PC-9 (cell line): ENCODE measurements at regions not wholly inside any gene's neighbourhood (a gene's known extent, or its start where the extent isn't known, plus 50 kb on each side); places are given as distances from the start of the nearest gene placed in this dataset.

Experiments
- BruUV-seq: library from RNA; stranded (reverse); fragments of 400-500 nt; replicated peaks from 2 replicates; lab custom pipeline; 2021; lab: Mats Ljungman, UMichigan
- CTCF ChIA-PET: fragments of 300-600 bp; sonication (Branson Sonifier 250); formaldehyde crosslinking; loops from one replicate; lab custom pipeline; 2022; ENCODE audit warnings: antibody characterized with exemption; lab: Charles Lee
- POLR2A ChIA-PET: fragments of 300-600 bp; sonication (Branson Sonifier 250); formaldehyde crosslinking; loops from one replicate; lab custom pipeline; 2022; ENCODE audit warnings: antibody characterized with exemption; ENCODE audit not compliant: unreplicated experiment; lab: Charles Lee
- DNase-seq, 2 experiments: peaks; one replicate each; pipeline versions ENCODE4 v3.0.0 to v3.0.0-alpha.2; 2015 to 2022; ENCODE audit warnings: mixed read lengths in 1 of 2
- H2AFZ ChIP-seq: fragments of 200-600 bp; sonication (generic); 2 replicates; pipeline ENCODE4 v1.8.1; 2017; ENCODE audit warnings: antibody characterized with exemption
- H3F3A ChIP-seq: fragments of 200-600 bp; sonication (generic); 2 replicates; pipeline ENCODE4 v1.8.1; 2017; ENCODE audit warnings: antibody characterized with exemption, mild to moderate bottlenecking, low read depth; ENCODE audit not compliant: insufficient read depth
- H3K27ac ChIP-seq: fragments of 200-600 bp; sonication (generic); 2 replicates; pipeline ENCODE4 v1.6.1; 2016; ENCODE audit warnings: mixed run types
- H3K27me3 ChIP-seq: fragments of 200-600 bp; sonication (generic); 2 replicates; pipeline ENCODE4 v1.6.1; 2016; ENCODE audit warnings: low read depth, mixed run types; ENCODE audit not compliant: insufficient read depth
- H3K36me3 ChIP-seq: fragments of 200-600 bp; sonication (generic); 2 replicates; pipeline ENCODE4 v1.6.1; 2016; ENCODE audit warnings: low read depth, mixed run types
- H3K4me1 ChIP-seq: fragments of 200-600 bp; sonication (generic); replicated peaks from 2 replicates; pipeline ENCODE4 v1.6.1; 2016; ENCODE audit warnings: mixed run types; ENCODE audit not compliant: insufficient read depth
- H3K4me2 ChIP-seq: fragments of 200-600 bp; sonication (generic); 2 replicates; pipeline ENCODE4 v1.6.1; 2017; ENCODE audit warnings: mixed run types
- H3K4me3 ChIP-seq: fragments of 200-600 bp; sonication (generic); 2 replicates; pipeline ENCODE4 v1.6.1; 2016; ENCODE audit warnings: mixed run types
- H3K79me2 ChIP-seq: fragments of 200-600 bp; sonication (generic); 2 replicates; pipeline ENCODE4 v1.6.1; 2017; ENCODE audit warnings: low read depth, mixed run types
- H3K9me2 ChIP-seq: fragments of 200-600 bp; sonication (generic); 2 replicates; pipeline ENCODE4 v1.8.1; 2017; ENCODE audit warnings: mild to moderate bottlenecking; ENCODE audit not compliant: insufficient read depth
- H3K9me3 ChIP-seq: fragments of 200-600 bp; sonication (generic); 2 replicates; pipeline ENCODE4 v1.8.1; 2016; ENCODE audit warnings: low read depth; ENCODE audit not compliant: insufficient read depth
- H4K20me1 ChIP-seq: fragments of 200-600 bp; sonication (generic); 2 replicates; pipeline ENCODE4 v1.8.1; 2017; ENCODE audit not compliant: insufficient read depth
- EZH2 ChIP-seq: fragments of 200-600 bp; sonication (generic); IDR thresholded peaks from 2 replicates; pipeline ENCODE4 v1.8.0; 2017; ENCODE audit warnings: antibody characterized with exemption, low read depth
- intact Hi-C: fragments of 100-400 bp; cut with micrococcal nuclease; formaldehyde crosslinking; loops from one replicate; pipeline ENCODE4 v1.10.0; 2022; ENCODE audit not compliant: unreplicated experiment
- TF ChIP-seq, protein P1 (sequence below): fragments of 200-600 bp; sonication (generic); conservative IDR thresholded peaks from 2 replicates; pipeline ENCODE4 v1.6.1; 2017; ENCODE audit warnings: mixed run types, antibody characterized with exemption, mild to moderate bottlenecking, moderate library complexity

DNA sequence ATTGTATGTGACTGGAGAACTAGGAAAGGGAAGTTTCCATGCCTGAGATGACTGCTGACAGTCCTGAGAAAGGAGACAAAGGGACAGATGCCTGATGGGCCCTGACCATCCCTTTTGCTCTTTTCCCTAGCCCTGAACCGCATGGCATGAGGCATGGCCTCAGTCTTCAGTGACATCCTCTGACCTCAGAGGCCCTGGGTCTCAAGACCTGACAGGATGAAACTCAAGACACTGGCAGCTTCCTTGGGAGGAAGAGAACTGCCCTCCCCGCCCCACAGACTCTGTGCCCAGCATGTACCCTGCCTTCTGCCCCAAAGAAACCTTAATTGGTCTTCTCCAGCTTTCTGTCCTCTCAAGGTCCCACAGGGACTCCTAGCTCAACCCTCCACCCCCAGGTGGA lies 444.1 kb downstream of the SOX6 start:
- no peaks in the 10 kb centered on the region for H3K79me2 ChIP-seq
- H3F3A ChIP-seq = no peaks in the 10 kb centered on the region
- H3K36me3 ChIP-seq = no peaks in the 10 kb centered on the region
- intact Hi-C loops = no loop called here
- TF ChIP-seq, protein P1, sequence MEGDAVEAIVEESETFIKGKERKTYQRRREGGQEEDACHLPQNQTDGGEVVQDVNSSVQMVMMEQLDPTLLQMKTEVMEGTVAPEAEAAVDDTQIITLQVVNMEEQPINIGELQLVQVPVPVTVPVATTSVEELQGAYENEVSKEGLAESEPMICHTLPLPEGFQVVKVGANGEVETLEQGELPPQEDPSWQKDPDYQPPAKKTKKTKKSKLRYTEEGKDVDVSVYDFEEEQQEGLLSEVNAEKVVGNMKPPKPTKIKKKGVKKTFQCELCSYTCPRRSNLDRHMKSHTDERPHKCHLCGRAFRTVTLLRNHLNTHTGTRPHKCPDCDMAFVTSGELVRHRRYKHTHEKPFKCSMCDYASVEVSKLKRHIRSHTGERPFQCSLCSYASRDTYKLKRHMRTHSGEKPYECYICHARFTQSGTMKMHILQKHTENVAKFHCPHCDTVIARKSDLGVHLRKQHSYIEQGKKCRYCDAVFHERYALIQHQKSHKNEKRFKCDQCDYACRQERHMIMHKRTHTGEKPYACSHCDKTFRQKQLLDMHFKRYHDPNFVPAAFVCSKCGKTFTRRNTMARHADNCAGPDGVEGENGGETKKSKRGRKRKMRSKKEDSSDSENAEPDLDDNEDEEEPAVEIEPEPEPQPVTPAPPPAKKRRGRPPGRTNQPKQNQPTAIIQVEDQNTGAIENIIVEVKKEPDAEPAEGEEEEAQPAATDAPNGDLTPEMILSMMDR = no peak
- no peak for TF ChIP-seq EZH2
- POLR2A ChIA-PET = no interaction called here
- no peak overlapping the region for H3K4me2 ChIP-seq
- no peak overlapping the region for H3K27ac ChIP-seq
- H3K27me3 ChIP-seq = no peaks in the 10 kb centered on the region
- no peaks in the 10 kb centered on the region for H4K20me1 ChIP-seq
- no peaks in the 10 kb centered on the region for H3K9me3 ChIP-seq
- DNase-seq = no peak
- H3K4me3 ChIP-seq = no peak overlapping the region
- BruUV-seq = no TSS peak
- H3K9me2 ChIP-seq = no peaks in the 10 kb centered on the region
- no peak overlapping the region for H2AFZ ChIP-seq
- H3K4me1 ChIP-seq = no peaks in the 10 kb centered on the region
- CTCF ChIA-PET = no interaction called here

DNA sequence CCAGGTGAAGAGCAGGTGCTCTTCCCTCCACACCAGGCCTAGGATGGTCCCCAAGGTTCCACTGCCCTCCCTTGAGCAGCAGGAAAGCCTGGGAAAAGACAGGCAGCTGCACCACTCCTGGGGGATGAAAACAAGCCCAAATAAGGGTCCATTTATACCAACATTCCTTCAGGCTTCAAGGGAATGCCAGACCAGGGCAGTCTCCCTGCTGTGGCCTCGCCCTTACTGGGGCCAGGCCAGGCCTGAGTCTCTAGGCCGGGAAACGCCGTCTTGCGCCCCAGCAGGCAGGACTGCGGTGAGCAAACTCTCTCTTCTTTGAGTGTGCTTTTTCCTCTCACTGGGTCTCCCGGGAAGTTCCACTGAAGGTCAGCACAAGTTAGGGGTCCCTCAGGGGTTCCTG lies 443.5 kb downstream of the SOX6 start:
- H3K9me2 ChIP-seq = no peaks in the 10 kb centered on the region
- H2AFZ ChIP-seq = no peak overlapping the region
- H3K27ac ChIP-seq = no peak overlapping the region
- H3K9me3 ChIP-seq = no peaks in the 10 kb centered on the region
- no peaks in the 10 kb centered on the region for H3F3A ChIP-seq
- TF ChIP-seq, protein P1 = no peak
- TF ChIP-seq EZH2 = no peak
- no peaks in the 10 kb centered on the region for H3K27me3 ChIP-seq
- no peaks in the 10 kb centered on the region for H3K79me2 ChIP-seq
- no peaks in the 10 kb centered on the region for H3K4me1 ChIP-seq
- BruUV-seq = no TSS peak
- DNase-seq = no peak
- H3K36me3 ChIP-seq = no peaks in the 10 kb centered on the region
- H4K20me1 ChIP-seq = no peaks in the 10 kb centered on the region
- H3K4me3 ChIP-seq = no peak overlapping the region
- CTCF ChIA-PET = no interaction called here
- H3K4me2 ChIP-seq = no peak overlapping the region
- intact Hi-C loops = no loop called here
- POLR2A ChIA-PET = no interaction called here

DNA sequence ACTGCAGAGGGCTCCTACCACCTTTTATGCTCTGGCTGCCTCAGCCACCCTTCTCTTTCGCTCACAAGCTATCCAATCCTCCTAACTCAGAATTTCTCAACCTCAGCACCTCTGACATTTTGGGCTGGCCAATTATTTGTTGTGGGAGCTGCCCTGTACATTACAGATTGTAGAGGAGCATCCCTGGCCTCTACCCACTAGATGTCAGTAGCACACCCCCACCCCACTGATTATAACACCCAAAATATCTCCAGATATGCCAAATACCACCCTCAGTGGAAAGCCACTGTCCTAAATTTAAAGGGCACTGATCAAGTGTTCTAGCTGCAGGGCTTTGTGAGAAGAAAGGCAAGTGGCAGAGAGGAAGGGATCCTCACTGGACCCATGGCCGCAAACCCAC lies 443.1 kb downstream of the SOX6 start:
- ChIA-PET POLR2A (no interaction called here), CTCF (no interaction called here)
- Histone ChIP-seq H3K9me3 (no peaks in the 10 kb centered on the region), H3K27ac (no peak overlapping the region), H2AFZ (no peak overlapping the region), H3K9me2 (no peaks in the 10 kb centered on the region), H3K4me1 (no peaks in the 10 kb centered on the region), H3K79me2 (no peaks in the 10 kb centered on the region), H3K4me3 (no peak overlapping the region), H3F3A (no peaks in the 10 kb centered on the region), H3K27me3 (no peaks in the 10 kb centered on the region), H4K20me1 (no peaks in the 10 kb centered on the region), H3K36me3 (no peaks in the 10 kb centered on the region), H3K4me2 (no peak overlapping the region)
- no TSS peak for BruUV-seq
- TF ChIP-seq EZH2 = no peak
- TF ChIP-seq, protein P1 = no peak
- no peak for DNase-seq
- intact Hi-C loops = no loop called here
